ENCODE measurements at regions not wholly inside any gene's neighbourhood (a gene's known extent, or its start where the extent isn't known, plus 50 kb on each side); places are given as distances from the start of the nearest gene placed in this dataset.

- DNase-seq (ENCODE audit: low read depth, low spot score) = no peak
Observed at GRCh38 chr15:25969886-25970285, 106.8 kb upstream of the ATP10A start.

DNA sequence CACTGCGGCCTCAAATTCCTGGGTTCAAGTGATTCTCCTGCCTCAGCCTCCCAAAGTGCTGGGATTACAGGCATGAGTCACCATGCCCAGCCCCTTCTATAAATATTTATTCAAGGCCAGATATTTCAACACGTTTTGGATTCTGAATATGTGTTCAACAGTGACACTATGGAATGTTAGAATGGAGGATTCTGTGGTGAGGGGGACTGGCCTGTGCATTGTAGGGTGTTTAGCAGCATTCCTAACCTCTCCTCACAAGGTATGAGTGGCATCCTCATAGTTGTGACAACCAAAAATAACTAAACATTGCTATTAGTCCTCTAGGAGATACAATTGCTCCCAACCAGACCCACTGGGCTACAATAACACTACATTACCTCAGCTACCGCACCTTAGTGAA is 104.0 kb upstream of the ATP10A start:
- DNase-seq (ENCODE audit: low read depth, low spot score) = no peak

DNA sequence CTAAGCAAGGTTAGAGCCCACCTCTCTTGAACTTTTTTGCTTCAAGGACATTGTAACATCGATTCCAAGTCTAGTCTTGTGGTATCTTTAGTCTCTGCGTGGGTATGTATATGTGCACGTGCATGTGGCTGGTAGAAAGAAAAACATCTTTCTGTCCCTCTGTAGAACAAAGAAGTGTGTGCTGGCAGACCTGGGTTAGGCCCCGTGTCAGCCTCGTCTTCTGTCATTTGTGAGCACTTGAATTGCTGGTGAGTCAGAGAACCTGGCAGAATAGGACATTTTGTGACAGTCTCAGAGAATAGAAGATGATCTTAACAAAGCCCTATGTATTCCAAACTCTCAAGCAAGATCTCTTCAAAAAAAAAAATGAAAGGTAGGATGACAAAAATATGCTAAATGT is 102.2 kb upstream of the ATP10A start:
- DNase-seq (ENCODE audit: low read depth, low spot score) = no peak

GRCh38 chr15:25960273-25960672 is 97.1 kb upstream of the ATP10A start:
- no peak for DNase-seq (ENCODE audit: low read depth, low spot score)

- DNase-seq (ENCODE audit: low read depth, low spot score) = no peak
Observed at GRCh38 chr15:25959100-25959499, 96.0 kb upstream of the ATP10A start.

DNA sequence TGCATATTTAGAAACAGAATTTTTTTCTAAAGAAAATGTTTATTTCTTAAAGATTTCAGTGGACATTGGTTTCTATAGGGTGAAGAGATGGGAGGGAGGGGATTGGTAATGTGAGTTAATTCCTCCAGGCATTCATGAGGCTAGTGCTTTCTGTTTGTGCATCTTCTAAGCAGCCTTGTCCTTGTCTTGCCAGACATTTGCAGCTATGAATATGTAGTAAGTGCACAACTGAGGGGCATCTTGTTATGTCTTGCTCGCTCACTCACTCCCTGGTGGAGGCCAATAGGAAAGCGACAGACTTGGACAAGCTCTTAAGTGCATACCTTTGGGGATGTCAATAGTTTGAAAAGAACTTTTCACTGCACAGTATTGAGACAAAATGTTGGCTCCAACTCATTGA is 92.5 kb upstream of the ATP10A start:
- DNase-seq (ENCODE audit: low read depth, low spot score) = no peak

DNA sequence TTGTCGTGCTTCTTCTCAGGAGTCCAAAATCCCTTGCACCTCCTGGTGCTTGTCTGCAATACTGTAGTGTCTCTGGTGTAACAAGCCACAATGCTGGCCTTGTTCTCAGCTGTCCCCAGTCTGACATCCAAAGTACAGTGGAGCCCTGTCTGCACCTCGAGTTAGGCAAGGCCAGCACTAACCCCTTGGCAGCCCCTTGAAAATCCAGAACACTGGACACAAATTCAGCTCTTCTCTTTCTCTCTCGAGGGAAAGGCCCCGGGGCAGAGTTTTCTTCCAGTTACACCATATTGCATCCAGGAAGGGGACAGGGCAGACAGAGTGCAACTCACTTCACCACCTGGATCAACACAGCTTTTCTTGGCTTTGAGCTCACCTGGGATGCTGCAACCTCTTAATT is 91.3 kb upstream of the ATP10A start:
- DNase-seq (ENCODE audit: low read depth, low spot score) = no peak

GRCh38 chr15:25950014-25950413 is 86.9 kb upstream of the ATP10A start:
- DNase-seq (ENCODE audit: low read depth, low spot score) = no peak

DNA sequence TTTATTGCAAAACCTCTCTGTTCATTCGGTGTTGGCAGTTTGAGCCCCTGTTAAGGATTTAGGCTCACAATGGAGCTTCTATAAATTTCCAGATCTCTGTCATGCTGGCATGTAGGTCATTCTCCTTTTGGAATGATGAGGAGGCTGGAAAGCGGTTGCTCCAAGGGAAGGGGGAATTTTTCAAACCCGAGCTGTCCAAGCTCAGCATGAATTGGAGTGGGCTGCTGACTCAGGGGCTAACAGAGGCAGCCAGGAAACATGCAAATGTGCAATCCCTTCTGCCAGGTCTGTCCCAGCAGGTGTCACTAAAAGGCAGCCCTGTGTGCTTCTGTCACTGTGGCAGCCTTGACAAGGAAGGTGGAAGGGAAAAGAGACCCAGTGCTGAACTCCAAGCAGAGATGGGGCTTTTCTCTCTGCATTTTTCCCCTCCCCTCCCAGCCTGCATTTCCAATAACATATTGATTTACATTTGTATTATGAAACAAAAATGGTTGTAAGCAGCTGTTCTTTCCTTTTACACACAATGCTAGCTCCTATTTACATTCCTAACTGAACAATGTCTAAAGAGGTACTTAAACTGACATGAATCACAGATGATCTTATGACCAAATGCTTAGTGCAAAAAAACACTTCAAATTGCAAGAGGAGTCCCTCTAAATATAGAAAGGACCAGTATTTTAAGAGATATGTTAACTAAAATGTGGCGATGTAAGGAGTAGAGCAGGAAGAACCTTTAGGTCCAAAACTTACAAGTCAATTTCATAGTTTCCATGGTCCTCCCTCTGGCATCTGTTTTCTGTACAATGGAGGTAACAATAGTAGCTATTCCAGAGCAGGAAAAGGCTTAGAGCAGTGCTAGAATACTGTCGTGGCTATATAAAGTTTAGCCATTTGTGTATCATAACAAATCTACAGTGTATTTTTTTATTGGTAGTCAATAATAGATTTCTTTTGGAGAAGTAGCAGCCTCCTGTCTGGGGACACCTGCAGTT is 84.5 kb upstream of the ATP10A start:
- peak; percentile 77 for DNase-seq (ENCODE audit: low read depth, low spot score)

DNA sequence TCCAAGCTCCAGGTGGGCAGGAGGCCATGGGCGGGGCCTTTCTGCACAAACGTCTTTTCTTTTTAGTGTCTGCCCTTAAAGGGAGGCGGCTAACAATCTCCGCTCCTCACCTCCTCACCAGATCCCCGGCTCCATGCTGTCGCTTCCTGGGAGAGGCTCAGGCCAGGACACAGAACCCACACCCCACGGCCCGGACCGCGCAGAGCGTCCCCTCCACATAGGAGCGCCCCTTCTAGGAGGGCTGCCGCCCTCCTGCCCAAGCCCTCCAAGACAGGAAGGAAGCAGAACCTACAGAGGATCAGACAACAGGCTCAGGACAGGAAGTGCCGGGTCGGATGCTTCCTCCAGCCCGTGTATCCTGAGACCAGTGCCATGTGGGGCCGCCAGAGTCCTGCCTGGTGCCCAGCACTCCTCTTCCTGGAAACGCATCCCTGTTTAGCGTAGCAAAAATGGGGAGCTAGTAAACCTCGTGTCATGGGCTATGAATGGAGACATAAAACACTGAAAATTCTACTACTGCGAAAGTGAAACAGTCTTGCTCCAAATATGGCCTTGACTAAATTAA is 83.2 kb upstream of the ATP10A start:
- DNase-seq (ENCODE audit: low read depth, low spot score) = no peak

DNA sequence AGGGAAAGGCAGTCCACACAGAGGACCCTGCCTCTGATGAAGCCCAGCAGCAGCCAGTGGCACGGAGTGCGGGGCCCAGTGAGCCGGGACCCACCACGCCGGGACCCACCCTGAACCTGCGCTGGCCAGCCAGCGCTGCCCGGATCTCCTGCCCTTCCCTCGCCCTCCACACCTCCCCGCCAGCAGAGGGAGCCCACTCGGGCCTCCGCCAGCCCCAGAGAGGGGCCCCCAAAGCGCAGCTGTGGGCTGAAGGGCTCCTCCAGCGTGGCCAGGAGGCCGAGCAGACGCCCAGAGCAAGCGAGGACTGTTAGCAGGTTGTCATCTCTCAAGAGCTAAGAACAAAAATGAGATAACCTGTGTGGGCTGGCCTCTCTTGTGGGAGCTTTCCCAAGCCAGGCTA is 81.3 kb upstream of the ATP10A start:
- no peak for DNase-seq (ENCODE audit: low read depth, low spot score)

DNA sequence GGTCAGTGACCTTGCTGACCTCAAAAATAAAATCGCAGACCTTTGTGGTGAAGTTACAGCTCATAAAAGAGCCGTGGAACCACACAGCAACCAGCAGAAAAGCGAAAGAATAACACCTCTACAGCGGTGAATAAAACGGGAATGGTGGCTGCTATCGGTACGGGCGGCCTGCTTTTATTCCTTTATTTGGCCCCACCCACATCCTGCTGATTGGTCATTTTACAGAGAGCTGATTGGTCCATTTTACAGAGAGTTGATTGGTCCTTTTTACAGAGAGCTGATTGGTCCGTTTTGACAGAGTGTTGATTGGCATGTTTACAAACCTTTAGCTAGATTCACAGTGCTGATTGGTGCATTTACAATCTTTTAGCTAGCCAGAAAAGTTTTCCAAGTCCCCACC is 80.7 kb upstream of the ATP10A start:
- no peak for DNase-seq (ENCODE audit: low read depth, low spot score)

DNA sequence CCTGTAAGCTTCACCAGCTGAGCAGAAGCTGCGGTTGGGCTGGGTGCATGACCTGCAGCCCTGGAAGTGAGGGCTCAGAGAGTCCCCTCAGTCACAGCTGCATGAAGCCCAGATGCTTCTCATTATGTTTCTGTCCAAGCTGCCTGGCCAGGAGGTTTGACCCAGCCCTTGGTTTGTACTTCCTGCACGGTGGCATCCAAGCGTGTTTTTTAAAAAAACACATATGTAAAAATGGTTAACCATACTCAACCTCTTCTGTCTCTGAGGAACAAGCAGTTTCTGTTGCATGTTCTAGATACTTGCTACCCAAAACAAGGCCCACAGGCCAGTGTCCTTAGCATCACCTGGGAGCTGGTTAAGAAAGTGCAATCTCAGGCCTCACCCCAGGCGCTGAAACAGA is 76.0 kb upstream of the ATP10A start:
- peak; percentile 37 for DNase-seq (ENCODE audit: low read depth, low spot score)

GRCh38 chr15:25937796-25938195 is 74.7 kb upstream of the ATP10A start:
- DNase-seq (ENCODE audit: low read depth, low spot score) = no peak

GRCh38 chr15:25936004-25936403 is 72.9 kb upstream of the ATP10A start:
- DNase-seq (ENCODE audit: low read depth, low spot score) = no peak

DNA sequence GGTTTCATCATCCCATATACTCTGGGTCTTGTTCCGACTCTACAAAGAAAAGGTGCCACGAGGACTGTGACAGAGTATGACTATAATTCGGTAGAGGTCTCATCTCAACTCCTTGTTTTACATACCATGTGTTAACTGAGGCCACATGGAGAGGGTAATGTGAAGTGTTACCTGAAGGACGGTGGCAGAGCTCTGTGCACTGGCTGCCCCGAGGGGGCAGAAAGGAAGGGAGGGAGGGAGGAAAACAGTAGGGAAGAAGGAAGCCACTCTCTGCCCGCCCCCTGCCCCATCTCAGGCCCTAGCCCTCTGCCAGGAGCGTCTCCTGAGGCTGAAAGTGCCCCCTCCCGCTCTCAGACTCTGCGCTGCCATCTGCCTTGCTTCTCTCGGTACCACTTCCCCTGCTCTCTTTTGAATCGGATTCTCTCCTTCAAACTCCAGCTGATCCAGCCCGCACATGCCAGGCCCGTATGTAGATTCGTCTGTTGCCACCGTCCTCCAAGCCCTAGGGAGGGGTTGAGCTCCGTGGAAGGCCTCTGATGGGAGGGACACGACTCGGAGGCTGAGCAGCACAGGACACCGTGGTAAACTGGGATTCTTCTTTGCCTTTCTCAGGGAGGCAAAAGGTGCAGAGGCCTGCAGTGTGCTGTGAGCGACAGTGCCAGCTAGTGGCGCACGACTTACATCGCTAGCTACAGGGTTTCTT is 70.5 kb upstream of the ATP10A start:
- DNase-seq (ENCODE audit: low read depth, low spot score) = peak; percentile 83

DNA sequence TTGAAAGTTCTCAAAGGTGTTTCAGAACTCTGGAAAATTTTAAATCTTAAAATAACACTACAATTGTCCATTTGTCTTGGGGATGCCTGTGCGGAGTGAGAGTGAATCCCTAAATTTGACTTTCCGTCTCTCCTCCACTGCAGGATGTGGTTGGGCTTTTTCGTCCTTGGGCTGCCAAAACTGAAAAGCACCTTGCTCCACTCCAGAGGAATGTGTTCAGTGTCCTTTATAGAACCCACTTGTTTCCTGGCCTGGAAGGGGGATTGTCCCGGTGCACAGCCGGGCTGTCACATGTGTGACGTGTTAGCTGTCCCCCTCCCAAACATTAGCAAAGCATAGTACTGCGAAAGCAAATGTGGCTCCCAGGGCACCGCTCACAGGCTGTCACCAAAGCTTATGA is 69.6 kb upstream of the ATP10A start:
- DNase-seq (ENCODE audit: low read depth, low spot score) = peak; percentile 28

DNA sequence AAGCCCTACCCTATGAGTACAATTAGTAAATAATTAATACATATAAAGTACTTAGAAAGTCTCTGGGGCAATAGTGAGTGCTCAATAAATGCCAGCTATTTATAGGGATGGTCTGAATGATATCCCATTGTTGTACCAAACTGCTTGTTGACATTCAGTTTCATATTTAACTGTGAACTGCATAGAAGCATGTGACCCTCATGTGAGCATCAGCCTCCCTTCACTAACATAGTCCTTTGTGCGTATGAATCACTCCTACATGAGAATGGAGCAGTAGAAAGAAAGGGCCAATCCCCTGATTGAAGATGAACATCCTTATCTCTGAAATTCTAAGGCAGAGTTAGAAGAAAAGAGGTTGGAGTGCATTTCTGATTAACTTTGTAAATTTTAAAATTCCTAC is 68.7 kb upstream of the ATP10A start:
- no peak for DNase-seq (ENCODE audit: low read depth, low spot score)

GRCh38 chr15:25930931-25931330 is 67.8 kb upstream of the ATP10A start:
- peak; percentile 64 for DNase-seq (ENCODE audit: low read depth, low spot score)

Data from ELF-1 (cell line).